HG03045 (cell line): ENCODE measurements at regions not wholly inside any gene's neighbourhood (a gene's known extent, or its start where the extent isn't known, plus 50 kb on each side); places are given as distances from the start of the nearest gene placed in this dataset.
"Not testable (repeated sequence)": the region's sequence is repeated elsewhere in the genome, so short reads cannot be mapped to it uniquely, and the experiment has no call there.

Source experiments
- ATAC-seq: cut with Tn5 transposase; IDR thresholded peaks from one replicate; pipeline ENCODE4 v1.9.1; 2021; ENCODE audit warnings: mild to moderate bottlenecking, moderate library complexity; ENCODE audit not compliant: unreplicated experiment

DNA sequence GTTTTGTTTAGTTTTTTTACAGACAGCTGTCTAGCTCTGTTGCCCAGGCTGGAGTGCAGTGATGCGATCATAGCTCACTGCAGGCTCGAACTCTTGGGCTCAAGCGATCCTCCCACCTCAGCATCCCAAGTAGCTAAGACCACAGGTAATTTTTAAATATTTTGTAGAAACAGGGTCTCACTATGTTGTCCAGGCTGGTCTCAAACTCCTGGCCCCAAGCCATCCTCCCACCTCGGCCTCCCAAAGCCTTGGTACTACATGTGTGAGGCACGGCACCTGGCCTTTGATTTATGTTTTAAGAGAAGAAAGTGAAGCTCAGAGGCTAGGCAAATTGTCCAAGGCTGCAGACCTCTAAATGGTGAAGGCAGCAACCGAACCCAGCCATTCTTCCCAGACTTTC is 98.6 kb upstream of the SVIL start:
- ATAC-seq, result no peak

DNA sequence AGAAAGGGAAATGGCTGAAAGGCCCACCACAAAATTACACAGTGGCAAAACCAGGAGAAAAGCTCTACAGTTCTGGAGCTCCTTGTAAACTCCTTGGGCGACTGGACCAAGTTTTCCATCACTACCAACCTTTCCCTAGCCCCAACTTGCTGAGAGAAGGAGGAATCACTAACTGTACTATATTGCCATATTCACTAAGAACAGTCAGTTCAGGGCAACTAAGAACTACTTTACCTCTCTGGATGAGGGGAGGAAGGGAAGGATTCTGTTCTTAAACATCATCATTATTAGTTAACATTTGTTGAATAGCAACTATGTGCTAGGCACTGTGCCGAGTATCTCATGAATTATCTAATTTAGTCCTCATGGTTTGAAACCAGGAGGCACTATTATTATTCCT is 98.1 kb upstream of the SVIL start:
- ATAC-seq, result no peak

DNA sequence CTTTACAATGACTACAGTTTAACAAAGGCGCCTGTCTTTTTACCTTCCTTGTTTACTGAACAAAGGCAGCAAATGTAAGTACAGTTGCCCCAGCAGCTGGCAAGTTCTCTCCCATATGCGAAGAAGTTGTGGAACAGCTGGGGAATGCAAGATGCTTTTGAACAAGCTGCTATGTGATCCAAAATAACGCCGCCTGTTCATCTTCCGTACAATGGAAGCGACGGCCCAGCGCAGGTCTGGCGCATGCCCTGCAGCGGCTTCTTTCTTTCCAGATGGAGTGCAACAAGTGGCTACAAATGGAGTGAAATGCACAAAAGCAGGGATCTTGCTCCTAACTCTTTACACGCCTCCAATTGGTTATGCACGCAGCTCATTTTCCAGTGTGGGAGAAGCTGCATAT is 97.0 kb upstream of the SVIL start:
- ATAC-seq, result no peak

DNA sequence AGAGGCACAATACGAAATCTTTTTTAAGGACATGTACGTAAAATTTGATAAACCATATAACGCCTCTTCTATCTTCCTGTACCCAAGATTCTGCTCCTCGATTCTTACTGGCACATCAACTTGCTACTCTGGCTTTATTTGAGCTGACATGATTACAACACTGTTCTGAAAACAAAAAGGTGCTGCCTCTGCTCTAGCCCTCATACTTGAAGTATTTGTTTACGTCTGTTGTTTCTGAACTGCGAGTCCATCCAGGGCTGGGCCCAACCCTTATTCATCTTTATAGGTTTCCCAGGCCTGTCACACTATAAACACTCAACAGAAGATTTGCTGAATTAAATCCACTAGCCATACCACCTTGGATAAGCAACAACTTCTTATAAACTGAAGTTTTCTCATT is 96.2 kb upstream of the SVIL start:
- ATAC-seq, result no peak

DNA sequence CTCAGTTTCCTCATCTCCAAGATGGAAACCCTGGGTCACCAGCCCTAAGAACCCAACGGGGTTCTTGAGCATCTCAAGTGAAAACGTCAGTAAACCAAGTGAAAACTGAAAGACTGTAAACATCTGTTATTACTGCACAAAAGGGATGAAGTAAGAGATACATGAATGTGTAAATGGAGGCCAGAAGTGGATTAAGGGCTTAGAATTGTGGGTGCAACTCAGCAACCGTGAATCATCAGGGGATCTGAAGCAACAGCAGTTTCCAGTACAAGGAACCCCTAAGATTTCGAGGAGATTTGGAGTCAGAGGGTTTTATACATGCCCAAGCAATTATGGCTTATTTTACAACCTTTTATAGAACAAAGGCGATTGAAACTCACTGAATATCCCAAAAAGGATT is 95.7 kb upstream of the SVIL start:
- ATAC-seq, result no peak

DNA sequence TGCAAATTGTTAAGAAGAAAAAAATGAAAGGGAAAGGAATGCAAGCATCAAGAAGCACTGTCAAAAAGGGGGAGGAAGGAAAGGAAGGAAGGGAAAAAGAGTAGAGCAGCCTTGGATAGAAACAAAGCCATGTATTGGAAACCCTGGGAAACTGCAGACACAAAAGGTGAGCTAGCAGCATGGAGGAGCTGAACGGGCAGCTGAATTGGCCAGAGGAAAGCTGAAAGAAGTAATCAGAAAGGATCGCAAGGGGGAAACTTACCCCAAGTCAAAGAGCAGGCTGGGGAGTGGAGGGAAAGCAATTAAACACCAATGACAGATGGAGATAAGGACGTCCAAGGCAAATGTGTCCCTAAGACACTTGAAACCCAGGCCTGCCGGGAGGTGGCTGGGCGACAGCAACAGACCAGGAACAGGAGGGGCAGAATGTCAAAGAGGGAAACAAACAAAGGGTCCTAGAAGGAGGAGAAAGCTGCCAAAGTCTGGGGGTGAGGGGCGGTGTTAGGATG is 93.8 kb upstream of the SVIL start:
- no peak for ATAC-seq

DNA sequence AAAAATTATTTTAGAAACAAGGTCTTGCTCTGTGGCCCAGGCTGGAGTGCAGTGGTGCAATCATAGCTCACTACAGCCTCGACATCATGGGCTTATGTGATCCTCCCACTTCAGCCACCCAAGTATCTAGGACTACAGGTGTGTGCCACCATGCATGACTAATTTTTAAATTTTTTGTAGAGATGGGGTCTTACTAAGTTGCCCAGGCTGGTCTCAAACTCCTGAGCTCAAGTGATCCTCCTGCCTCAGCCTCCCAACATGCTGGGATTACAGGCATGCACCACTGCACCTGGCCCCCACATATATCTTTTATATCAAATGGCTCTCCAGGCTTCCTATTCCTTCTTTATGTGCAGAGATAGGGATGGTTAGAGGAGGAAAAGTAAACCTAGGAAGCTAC is 91.2 kb upstream of the SVIL start:
- not testable (repeated sequence) for ATAC-seq

DNA sequence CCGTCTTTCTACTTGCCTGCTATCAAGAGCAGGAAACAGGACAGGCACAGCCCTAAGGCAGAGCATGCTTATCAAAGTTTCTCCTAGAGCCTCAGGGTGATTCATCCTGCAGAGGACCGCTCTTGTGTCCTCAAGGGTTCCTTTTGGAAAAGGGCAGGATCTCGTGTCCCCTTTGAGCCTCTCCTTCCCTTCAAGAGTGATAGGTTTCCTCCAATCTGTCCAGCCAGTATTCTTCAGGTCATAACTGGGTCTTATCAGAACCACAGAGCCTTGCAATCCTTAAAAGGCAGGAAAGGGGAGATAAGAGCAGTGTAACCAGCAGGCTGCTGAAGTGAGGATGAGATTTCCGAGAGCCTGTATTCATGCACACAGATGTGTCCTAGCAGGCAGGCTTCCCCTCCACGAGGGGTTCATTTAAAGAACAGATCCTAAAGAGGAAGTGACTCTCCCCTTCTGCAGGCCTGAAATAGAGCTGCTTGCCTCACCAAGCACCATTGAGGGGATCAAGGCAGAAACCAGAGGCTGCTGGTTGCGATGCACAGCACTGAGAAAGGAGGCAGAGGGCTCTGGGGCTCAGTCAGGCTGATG is 90.5 kb upstream of the SVIL start:
- no peak for ATAC-seq

DNA sequence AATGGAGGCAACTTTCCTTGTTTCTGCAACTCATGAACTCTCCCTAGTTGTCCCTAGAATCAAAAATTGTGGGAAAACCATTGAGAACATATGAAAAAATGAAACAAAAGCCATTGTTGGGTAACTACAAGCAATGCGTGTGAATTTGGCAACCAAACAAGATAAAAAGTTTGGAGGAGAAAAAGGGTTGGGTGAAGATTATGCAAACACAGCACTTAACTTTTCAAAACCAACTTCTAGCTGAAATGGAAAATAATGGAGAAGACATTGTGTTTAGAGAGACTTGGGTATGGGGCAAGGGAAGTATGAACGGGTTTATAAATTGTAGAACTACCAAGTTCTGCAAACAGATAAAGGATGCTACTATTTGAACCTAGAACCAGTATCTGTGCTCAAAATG is 89.0 kb upstream of the SVIL start:
- ATAC-seq, result no peak

DNA sequence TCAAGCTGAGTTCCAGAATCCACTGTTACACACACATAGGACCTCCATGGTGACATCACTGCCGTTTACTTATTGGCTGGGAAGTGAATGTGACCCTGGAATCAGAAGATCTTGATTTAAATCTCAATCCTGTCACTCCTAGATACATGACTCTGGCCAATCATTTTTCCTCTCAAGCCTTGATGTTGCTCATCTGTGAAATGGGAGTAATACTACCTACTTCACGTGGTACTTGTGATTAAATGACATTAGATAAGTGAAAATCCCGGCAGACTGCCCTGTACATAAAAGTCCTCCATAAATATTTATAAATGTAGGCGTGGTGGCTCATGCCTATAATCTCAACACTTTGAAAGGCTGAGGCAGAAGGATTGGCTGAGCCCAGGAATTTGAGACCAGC is 88.0 kb upstream of the SVIL start:
- no peak for ATAC-seq

DNA sequence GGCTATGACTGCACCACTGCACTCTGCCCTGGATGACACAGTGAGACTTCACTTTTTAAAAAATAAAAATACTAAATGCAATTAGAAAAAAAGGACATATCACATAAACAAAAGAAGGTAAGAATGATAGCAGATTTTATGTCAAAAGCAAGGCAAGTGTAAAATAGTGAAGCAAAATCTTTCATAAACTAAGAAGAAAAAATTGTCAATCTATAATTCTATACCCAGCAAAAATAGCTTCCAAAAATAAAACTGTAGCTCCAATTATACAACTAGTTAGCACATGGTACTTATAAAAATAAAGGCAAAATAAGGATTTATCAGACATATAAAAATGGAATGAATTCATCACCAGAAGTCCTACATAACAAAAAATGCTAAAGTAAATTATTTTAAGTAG is 85.4 kb upstream of the SVIL start:
- no peak for ATAC-seq

DNA sequence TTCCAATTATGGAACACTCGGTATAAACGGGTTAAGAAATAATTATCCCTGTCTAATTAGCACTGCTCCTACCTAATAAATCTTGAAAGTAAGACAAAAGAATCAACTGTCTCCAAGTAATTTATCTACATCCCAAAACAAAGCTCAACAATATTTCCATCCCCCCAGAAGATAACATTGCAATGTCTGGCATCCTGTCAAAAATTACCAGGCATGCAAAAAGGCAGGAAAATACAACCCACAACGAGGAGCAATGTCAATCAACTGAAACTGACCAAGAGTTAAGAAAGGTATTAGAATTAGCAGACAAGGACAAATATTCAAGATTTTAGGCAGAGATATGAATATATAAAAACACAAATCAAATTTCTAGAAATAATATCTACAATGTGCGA is 84.5 kb upstream of the SVIL start:
- no peak for ATAC-seq

DNA sequence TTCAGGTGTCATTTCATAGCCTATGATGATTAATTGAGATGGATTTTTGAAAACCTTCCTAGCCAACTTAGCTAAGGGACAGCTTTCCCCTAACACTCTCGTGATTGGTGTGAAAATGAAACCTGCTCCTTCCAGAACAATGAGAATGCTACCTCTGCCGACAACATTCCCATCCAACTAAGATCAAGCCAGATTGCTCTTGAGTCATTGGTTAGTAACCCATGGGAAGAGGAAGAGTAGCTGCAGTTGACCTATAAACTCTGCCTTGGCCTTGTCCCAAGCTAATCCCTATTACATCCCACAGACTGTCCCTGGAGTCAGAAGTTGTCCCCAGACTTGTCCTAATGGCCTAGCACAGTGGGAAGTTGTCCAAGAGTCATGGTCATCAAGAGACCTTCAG is 80.5 kb upstream of the SVIL start:
- ATAC-seq, result no peak

DNA sequence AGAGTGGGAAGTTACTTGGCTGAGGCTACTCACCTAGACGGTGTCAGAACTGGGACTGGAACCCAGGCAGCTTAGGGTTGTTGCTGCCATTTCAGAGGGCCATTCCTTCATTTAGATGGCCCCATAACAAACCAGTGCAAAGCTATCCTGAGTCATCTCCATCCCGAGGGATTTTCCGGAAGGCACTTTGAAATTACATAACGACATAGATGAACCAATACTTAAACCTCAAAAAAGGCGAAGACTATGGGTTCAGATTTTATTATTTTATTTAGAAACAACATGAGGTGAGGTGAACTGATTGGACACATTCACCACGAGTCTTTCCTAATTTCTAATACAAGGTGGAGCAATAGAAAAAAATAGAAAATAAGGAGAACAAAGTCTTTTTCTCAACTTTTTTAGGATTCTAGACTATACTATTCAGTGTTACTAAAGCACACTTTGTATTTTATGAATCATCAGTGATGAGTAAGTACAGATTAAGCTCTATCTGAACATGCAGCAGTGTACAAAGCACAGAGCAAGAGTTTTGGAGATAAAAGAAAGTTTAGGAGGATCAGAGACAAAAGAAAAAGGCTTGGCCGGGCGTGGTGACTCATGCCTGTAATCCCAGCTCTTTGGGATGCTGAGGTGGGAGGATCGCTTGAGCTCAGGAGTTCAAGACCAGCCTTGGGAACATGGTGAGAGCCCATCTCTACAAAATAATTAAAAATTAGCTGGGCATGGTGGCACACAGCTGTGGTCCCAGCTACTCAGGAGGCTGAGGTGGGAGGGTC is 79.5 kb upstream of the SVIL start:
- ATAC-seq, result no peak

DNA sequence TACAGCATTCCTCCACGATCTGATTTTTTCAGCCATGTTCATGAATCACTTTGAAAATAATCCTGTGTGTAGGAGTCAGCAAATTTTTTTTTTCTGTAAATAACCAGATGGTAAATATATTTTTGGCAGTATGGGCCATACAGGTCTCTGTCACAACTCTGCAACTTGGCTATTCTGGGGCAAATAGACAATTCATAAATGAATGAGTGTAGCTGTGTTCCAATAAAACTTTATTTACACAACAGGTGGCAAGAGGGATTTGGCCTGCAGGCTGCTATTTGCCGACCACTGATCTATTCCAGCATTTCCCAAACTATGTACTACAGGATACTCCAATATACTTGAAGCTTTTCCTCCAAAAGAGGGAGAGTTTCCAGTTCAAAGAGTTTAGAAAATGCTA is 78.7 kb upstream of the SVIL start:
- ATAC-seq, result no peak

DNA sequence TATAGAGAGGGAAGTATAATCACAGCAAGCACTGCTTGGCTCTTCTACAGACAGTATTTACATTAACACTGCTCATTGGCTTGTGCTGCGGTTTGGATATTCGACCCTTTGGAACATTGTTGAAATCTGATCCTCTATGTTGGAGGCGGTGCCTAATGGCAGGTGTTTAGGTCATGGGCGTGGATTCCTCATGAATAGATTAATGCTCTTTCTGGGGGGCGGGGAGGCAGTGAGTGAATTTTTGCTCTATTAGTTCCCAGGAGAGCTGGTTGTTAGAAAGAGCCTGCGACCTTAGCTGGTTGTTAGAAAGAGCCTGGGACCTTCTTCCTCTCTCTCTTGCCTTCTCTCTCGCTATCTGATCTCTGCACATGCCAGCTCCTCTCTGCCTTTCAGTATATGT is 77.3 kb upstream of the SVIL start:
- no peak for ATAC-seq

DNA sequence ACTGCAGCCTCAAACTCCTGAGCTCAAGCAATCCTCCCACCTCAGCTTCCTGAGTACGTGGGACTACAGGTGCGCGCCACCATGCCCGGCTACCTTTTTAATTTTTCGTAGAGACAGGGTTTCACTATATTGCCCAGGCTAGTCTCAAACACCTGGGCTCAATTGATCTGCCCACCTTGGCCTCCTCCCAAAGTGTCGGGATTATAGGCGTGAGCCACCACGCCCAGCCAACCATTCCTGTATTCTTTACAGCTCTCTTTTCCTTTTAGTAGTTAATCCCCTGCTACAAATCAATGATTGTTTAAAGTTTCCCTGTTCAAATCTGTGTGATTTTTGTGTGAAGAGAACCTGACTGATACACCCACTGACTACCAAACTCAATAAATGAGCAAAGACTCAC is 75.4 kb upstream of the SVIL start:
- no peak for ATAC-seq

DNA sequence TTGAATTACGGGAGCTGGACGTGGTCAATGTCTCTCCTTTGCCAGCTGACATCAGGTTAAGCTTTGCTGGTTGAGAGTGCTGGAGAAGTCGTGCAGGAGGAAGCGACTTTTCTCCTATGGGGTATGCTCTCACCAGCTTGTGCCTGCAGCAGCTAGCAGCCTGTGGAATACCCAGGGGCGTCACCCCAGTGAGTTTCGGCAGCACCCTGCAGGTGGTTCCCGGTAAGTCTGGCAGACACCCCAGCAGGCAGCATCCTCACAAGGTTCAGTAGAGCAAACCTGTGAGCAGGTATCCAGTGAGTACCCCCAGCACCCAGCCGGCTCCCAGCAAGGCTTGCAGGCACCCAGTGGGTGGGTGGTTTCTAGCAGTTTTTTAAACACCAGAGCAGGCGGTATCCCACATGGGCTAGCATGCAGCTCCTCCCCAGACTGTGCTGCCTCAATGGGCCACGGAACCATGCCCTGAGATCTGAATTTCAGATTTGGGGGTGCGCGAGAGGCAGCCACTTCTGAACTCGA is 74.8 kb upstream of the SVIL start:
- no peak for ATAC-seq

DNA sequence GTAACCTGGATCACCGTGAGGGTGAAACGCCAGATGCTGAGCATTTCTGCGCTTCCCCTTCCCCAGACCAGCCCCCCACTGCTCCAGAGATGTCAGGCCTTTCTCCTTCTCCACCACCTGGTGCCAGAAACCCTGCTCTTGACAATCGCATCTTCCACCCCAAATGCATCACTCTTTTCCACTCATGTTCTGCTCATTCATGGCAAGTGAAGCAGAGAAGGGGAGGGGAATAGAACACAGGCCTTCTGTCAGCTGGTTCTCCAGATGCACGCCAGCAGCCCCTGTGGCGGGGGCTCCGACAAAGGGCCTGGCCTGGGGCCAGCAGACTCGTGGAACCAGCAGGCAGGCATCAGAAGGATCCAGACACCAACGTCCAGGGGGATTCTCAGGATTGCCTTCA is 68.5 kb upstream of the SVIL start:
- ATAC-seq, result no peak

DNA sequence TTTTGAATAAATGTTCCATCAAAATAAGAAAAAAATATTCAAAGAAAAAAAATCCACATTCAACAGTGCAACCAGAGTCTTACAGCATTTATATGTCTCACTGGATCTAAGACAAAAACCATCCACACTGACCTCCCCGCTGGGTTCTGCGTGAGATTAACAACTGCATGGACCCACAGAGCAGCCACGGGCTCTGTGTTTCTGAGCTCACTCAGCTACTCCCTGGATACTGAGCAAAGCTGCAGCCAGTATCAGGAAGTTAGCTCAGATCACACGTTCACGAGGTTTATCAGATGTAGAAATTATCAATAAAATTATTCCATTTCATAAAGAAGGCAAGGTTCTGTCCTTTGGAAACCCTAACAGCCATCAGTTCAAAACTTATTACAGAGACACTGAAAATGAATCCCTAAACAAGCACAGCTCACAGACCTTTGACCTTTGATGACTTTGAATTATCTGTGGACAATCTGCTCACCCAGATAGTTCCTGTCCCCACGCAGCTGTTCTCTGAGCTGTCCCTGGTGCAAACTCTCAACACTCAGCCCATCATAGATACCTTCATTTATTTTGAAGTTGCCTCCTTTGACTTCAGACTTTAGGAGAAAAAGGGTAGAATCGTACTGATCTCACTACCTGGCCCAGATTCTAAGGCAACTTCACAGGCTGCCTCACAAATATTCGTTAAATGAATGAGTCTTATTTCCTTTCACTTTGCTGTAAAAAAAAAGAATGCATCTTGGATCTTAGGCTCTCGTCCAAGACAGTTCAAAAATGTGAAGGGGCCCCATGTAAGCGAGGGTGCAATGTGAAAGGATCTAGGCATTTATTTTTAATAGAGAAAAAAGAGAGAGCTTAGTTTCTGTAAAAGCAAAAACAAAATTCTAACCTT is 67.7 kb upstream of the SVIL start:
- ATAC-seq, result no peak

DNA sequence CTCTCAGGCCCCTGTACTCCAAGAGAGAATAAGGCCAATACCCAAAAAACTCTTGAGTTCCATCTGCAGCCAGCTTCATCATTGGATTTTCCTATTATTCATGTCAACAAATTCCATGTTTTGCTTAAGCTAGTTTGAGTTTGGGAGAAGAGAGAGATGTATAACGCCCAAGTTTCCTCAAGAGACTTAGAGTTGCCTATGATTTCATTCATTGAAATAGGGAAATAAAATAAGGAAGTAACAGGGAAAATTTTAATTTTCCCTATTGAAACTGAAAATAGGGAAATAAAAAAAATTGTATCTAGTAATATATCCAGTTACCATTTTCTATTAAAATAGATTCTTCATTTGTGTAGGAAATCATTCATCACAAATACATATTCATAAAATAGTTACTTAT is 66.5 kb upstream of the SVIL start:
- ATAC-seq, result no peak

DNA sequence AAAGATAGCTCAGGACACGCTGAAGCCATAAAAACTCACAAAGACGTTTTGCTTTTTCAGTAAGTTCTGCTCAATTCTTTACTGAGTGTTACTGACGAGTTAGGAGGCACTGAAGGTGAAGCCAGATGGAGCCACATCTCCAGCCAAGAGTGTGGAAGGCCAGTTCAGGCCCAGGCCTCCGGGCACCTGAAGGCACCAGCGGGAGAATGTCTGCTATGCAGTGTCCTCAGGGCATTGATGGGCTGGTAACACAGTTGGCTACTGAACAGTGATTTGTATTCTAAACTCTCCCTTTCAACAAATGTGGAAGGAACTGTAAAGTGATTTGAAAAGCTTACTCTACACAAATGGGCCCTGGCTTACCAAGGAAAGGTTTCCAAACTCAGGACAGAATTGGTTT is 64.8 kb upstream of the SVIL start:
- ATAC-seq, result no peak
